ENCODE measurements at regions not wholly inside any gene's neighbourhood (a gene's known extent, or its start where the extent isn't known, plus 50 kb on each side); places are given as distances from the start of the nearest gene placed in this dataset.

GRCh38 chr13:62280590-62280989 lies 864.9 kb upstream of the PCDH20 start:
- Histone ChIP-seq H3K36me3 (no peaks in the 10 kb centered on the region), H3K4me3 (no peak overlapping the region), H3K27me3 (no peaks in the 10 kb centered on the region), H3K9me3 (no peaks in the 10 kb centered on the region), H3K27ac (no peak overlapping the region), H3K4me1 (no peaks in the 10 kb centered on the region)
- 64 to 68% methylated on average over 1 of the region's 1 CpG for WGBS, 2 donors (ENCODE audit: low coverage in 1 of 2)
- TF ChIP-seq EP300 (IDR thresholded peaks at IDR 0.05) (no peak), POLR2A (IDR thresholded peaks at IDR 0.05) (no peak), POLR2AphosphoS5 (IDR thresholded peaks at IDR 0.05) (no peak)
- TF ChIP-seq, protein P1, sequence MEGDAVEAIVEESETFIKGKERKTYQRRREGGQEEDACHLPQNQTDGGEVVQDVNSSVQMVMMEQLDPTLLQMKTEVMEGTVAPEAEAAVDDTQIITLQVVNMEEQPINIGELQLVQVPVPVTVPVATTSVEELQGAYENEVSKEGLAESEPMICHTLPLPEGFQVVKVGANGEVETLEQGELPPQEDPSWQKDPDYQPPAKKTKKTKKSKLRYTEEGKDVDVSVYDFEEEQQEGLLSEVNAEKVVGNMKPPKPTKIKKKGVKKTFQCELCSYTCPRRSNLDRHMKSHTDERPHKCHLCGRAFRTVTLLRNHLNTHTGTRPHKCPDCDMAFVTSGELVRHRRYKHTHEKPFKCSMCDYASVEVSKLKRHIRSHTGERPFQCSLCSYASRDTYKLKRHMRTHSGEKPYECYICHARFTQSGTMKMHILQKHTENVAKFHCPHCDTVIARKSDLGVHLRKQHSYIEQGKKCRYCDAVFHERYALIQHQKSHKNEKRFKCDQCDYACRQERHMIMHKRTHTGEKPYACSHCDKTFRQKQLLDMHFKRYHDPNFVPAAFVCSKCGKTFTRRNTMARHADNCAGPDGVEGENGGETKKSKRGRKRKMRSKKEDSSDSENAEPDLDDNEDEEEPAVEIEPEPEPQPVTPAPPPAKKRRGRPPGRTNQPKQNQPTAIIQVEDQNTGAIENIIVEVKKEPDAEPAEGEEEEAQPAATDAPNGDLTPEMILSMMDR (IDR thresholded peaks at IDR 0.05): no peak
- no peak for ATAC-seq

DNA sequence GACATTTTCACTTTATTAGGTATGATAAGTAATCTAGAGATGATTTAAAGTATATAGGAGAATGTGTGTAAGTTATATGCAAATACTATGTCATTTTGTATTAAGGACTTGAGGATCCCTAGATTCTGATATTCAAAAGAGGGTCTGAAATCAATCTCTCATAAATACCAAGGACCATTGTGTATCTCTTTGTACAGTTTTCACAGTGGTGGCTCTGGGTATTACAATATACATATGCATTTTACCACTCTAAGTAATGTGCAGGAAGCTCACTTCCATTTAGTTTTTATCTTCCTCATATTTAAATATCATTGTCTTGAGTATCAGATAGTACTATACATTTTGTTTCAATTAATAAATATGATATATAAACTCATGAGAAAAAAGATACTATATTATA lies 862.6 kb upstream of the PCDH20 start:
- Histone ChIP-seq H3K36me3 (no peaks in the 10 kb centered on the region), H3K27ac (no peak overlapping the region), H3K4me1 (no peaks in the 10 kb centered on the region), H3K4me3 (no peak overlapping the region), H3K27me3 (no peaks in the 10 kb centered on the region), H3K9me3 (no peaks in the 10 kb centered on the region)
- no peak for ATAC-seq
- TF ChIP-seq, protein P1 (IDR thresholded peaks at IDR 0.05): no peak
- TF ChIP-seq EP300 (IDR thresholded peaks at IDR 0.05) (no peak), POLR2AphosphoS5 (IDR thresholded peaks at IDR 0.05) (no peak), POLR2A (IDR thresholded peaks at IDR 0.05) (no peak)

- TF ChIP-seq, protein P1 (IDR thresholded peaks at IDR 0.05): no peak
- TF ChIP-seq POLR2A (IDR thresholded peaks at IDR 0.05) (no peak), EP300 (IDR thresholded peaks at IDR 0.05) (no peak), POLR2AphosphoS5 (IDR thresholded peaks at IDR 0.05) (no peak)
- H3K27me3 ChIP-seq: no peaks in the 10 kb centered on the region
- WGBS, 2 donors (ENCODE audit: low coverage in 1 of 2): 86 to 89% methylated on average over 1 to 2 of the region's 2 CpGs
- ATAC-seq: no peak
- H3K36me3 ChIP-seq: no peaks in the 10 kb centered on the region
- H3K4me1 ChIP-seq: no peaks in the 10 kb centered on the region
- H3K4me3 ChIP-seq: no peak overlapping the region
- no peak overlapping the region for H3K27ac ChIP-seq
- no peaks in the 10 kb centered on the region for H3K9me3 ChIP-seq
Measured at GRCh38 chr13:62251734-62252133, 836.1 kb upstream of the PCDH20 start.

- H3K27ac ChIP-seq: no peak overlapping the region
- 42 to 54% methylated on average over 5 to 10 of the region's 10 CpGs for WGBS, 2 donors (ENCODE audit: low coverage in 1 of 2)
- no peaks in the 10 kb centered on the region for H3K9me3 ChIP-seq
- TF ChIP-seq POLR2AphosphoS5 (IDR thresholded peaks at IDR 0.05): no peak
- TF ChIP-seq EP300 (IDR thresholded peaks at IDR 0.05): no peak
- TF ChIP-seq POLR2A (IDR thresholded peaks at IDR 0.05): no peak
- TF ChIP-seq, protein P1 (IDR thresholded peaks at IDR 0.05): no peak
- no peaks in the 10 kb centered on the region for H3K36me3 ChIP-seq
- no peaks in the 10 kb centered on the region for H3K4me1 ChIP-seq
- no peaks in the 10 kb centered on the region for H3K27me3 ChIP-seq
- no peak for ATAC-seq
- H3K4me3 ChIP-seq: no peak overlapping the region
Measured at GRCh38 chr13:62250501-62251201, 835.0 kb upstream of the PCDH20 start.

- no peak for ATAC-seq
- WGBS, 2 donors (ENCODE audit: low coverage in 1 of 2): 89% methylated on average over 1 of the region's 1 CpG; no CpG with 5 or more reads in 1 of the 2 donors
- no peak overlapping the region for H3K27ac ChIP-seq
Measured at GRCh38 chr13:62246581-62246980, 830.9 kb upstream of the PCDH20 start.

More at GRCh38 chr13:62246581-62246980, 830.9 kb upstream of the PCDH20 start:
- Histone ChIP-seq H3K4me3 (no peak overlapping the region), H3K4me1 (no peaks in the 10 kb centered on the region), H3K27me3 (no peaks in the 10 kb centered on the region), H3K36me3 (no peaks in the 10 kb centered on the region), H3K9me3 (no peaks in the 10 kb centered on the region)
- TF ChIP-seq, protein P1 (IDR thresholded peaks at IDR 0.05): no peak
- TF ChIP-seq POLR2AphosphoS5 (IDR thresholded peaks at IDR 0.05): no peak
- TF ChIP-seq POLR2A (IDR thresholded peaks at IDR 0.05): no peak
- no peak for TF ChIP-seq EP300 (IDR thresholded peaks at IDR 0.05)

Data from gastroesophageal sphincter (tissue), 4 donors.